Breast epithelium (tissue), 3 donors: ENCODE measurements at regions not wholly inside any gene's neighbourhood (a gene's known extent, or its start where the extent isn't known, plus 50 kb on each side); places are given as distances from the start of the nearest gene placed in this dataset.

Experiments used
- POLR2AphosphoS5 ChIP-seq, 3 donors: sonication (generic); formaldehyde crosslinking; IDR thresholded peaks; one replicate each; pipeline ENCODE4 v1.6.1; 2017; ENCODE audit warnings: antibody characterized with exemption in 3 of 3
- TF ChIP-seq, protein P1 (sequence below), 3 donors: fragments of 450-650 bp; IDR thresholded peaks; one replicate each; pipeline ENCODE4 v1.5.1; 2016 to 2017; ENCODE audit warnings: antibody characterized with exemption in 3 of 3, mild to moderate bottlenecking in 3 of 3, moderate library complexity in 3 of 3

- TF ChIP-seq, protein P1, sequence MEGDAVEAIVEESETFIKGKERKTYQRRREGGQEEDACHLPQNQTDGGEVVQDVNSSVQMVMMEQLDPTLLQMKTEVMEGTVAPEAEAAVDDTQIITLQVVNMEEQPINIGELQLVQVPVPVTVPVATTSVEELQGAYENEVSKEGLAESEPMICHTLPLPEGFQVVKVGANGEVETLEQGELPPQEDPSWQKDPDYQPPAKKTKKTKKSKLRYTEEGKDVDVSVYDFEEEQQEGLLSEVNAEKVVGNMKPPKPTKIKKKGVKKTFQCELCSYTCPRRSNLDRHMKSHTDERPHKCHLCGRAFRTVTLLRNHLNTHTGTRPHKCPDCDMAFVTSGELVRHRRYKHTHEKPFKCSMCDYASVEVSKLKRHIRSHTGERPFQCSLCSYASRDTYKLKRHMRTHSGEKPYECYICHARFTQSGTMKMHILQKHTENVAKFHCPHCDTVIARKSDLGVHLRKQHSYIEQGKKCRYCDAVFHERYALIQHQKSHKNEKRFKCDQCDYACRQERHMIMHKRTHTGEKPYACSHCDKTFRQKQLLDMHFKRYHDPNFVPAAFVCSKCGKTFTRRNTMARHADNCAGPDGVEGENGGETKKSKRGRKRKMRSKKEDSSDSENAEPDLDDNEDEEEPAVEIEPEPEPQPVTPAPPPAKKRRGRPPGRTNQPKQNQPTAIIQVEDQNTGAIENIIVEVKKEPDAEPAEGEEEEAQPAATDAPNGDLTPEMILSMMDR (IDR thresholded peaks at IDR 0.05) = no peak
- no peak for TF ChIP-seq POLR2AphosphoS5 (IDR thresholded peaks at IDR 0.05)
These were observed 80.8 kb upstream of the RAP1B start for GRCh38 chr12:68529869-68530268.
